HG03066 (cell line): ENCODE measurements at regions not wholly inside any gene's neighbourhood (a gene's known extent, or its start where the extent isn't known, plus 50 kb on each side); places are given as distances from the start of the nearest gene placed in this dataset.
"Not testable (repeated sequence)": the region's sequence is repeated elsewhere in the genome, so short reads cannot be mapped to it uniquely, and the experiment has no call there.

Experiments
- ATAC-seq: cut with Tn5 transposase; IDR thresholded peaks from one replicate; pipeline ENCODE4 v1.9.1; 2021; ENCODE audit warnings: low read depth; ENCODE audit not compliant: unreplicated experiment

GRCh38 chr6:9089724-9090123, 654.4 kb upstream of the SLC35B3 start:
- no peak for ATAC-seq

GRCh38 chr6:9087470-9087869, 652.1 kb upstream of the SLC35B3 start:
- ATAC-seq: no peak

- no peak for ATAC-seq
These were observed 651.0 kb upstream of the SLC35B3 start for GRCh38 chr6:9086331-9086730.

GRCh38 chr6:9085709-9086070, 650.3 kb upstream of the SLC35B3 start:
- ATAC-seq: no peak

- ATAC-seq: no peak
These were observed 649.8 kb upstream of the SLC35B3 start for GRCh38 chr6:9085054-9085708.

- ATAC-seq: no peak
These were observed 647.8 kb upstream of the SLC35B3 start for GRCh38 chr6:9083108-9083507.

GRCh38 chr6:9066726-9067125, 631.4 kb upstream of the SLC35B3 start:
- no peak for ATAC-seq

GRCh38 chr6:9064156-9064555, 628.8 kb upstream of the SLC35B3 start:
- no peak for ATAC-seq

GRCh38 chr6:9062596-9062995, 627.3 kb upstream of the SLC35B3 start:
- ATAC-seq: no peak

- no peak for ATAC-seq
These were observed 622.6 kb upstream of the SLC35B3 start for GRCh38 chr6:9057937-9058336.

GRCh38 chr6:9056556-9056955, 621.2 kb upstream of the SLC35B3 start:
- ATAC-seq: no peak

GRCh38 chr6:9044426-9044825, 609.1 kb upstream of the SLC35B3 start:
- no peak for ATAC-seq

GRCh38 chr6:9040718-9041117, 605.4 kb upstream of the SLC35B3 start:
- no peak for ATAC-seq

GRCh38 chr6:9039258-9039657, 603.9 kb upstream of the SLC35B3 start:
- no peak for ATAC-seq

- no peak for ATAC-seq
These were observed 592.7 kb upstream of the SLC35B3 start for GRCh38 chr6:9028086-9028485.

GRCh38 chr6:9025796-9026394, 590.5 kb upstream of the SLC35B3 start:
- no peak for ATAC-seq

GRCh38 chr6:9025228-9025627, 589.9 kb upstream of the SLC35B3 start:
- no peak for ATAC-seq

- not testable (repeated sequence) for ATAC-seq
These were observed 588.9 kb upstream of the SLC35B3 start for GRCh38 chr6:9024246-9024645.

- ATAC-seq: no peak
These were observed 584.7 kb upstream of the SLC35B3 start for GRCh38 chr6:9020001-9020400.

- no peak for ATAC-seq
These were observed 574.6 kb upstream of the SLC35B3 start for GRCh38 chr6:9009931-9010330.

- no peak for ATAC-seq
These were observed 571.7 kb upstream of the SLC35B3 start for GRCh38 chr6:9007027-9007426.

GRCh38 chr6:9002833-9003232, 567.5 kb upstream of the SLC35B3 start:
- ATAC-seq: no peak

- ATAC-seq: no peak
These were observed 559.8 kb upstream of the SLC35B3 start for GRCh38 chr6:8995156-8995555.
